GM21619 (cell line): ENCODE measurements at regions not wholly inside any gene's neighbourhood (a gene's known extent, or its start where the extent isn't known, plus 50 kb on each side); places are given as distances from the start of the nearest gene placed in this dataset.

Experiments
- ATAC-seq: cut with Tn5 transposase; IDR thresholded peaks from one replicate; pipeline ENCODE4 v1.9.1; 2021; ENCODE audit not compliant: unreplicated experiment

DNA sequence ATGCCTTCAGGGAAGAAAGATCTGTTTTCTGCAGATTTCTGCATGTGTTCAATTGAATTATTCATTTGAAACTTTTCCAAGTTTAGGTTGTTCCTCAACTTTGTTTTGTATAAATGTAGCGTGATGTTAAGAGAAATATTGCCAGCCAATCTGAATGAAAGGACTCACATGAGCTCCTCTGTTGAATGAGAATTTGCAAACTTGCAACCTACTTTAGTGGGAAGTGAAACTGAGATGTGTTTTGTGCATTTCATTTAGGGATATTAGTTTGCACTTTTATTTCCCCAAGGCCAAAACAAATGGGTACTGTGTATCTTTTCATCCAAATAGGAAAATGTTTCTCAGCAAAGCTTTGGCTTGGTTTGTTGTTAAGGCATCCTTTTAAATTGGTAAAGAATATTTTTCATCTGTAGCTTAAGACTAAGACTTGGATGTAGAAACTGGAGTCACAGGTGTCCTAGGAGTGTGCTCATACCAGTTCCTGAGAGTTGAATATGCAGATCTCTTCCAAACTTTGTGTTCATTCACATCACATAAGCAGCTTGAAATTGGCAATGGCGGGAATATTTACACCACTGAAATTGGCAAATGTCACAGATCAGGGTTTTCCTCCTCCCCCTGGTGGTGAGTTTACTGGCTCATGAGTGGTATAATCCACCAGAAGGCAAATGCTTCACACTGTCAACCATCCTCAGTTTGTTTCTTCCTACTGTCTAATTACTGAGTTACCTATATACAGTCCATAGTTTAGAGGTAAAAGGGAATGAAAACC, 193.6 kb upstream of the BANK1 start:
- no peak for ATAC-seq

DNA sequence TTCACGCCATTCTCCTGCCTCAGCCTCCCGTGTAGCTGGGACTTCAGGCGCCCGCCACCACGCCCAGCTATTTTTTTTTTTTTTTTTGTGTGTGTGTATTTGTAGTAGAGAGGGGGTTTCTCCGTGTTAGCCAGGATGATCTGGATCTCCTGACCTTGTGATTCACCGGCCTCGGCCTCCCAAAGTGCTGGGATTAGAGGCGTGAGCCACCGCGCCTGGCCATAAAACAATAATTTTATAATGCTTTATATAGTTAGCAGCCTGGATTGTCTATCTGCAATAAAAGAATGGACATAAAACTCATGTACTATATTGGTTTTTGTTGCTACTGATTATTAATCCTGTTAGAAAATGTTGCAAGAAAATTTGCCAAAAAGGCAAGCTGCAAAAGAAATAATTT, 195.9 kb upstream of the BANK1 start:
- ATAC-seq = no peak

DNA sequence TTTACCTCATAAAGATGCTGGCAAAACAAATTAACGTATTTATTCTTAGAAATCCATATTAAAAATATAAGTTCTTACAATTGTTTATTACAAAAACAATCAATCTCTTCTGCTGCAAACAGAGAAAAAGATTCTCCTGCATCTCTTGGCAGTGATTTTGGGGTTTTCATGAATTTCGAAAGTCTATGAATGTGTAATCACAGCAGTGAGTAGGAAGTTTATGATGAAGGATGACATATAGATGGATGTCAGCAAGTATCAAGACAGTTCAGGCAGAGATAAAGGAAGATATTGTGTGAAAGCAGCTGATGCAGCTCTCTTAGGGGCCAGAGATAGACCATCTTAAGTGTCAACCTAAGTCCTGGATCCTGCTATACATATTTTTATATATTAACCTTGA, 196.9 kb upstream of the BANK1 start:
- ATAC-seq = no peak

DNA sequence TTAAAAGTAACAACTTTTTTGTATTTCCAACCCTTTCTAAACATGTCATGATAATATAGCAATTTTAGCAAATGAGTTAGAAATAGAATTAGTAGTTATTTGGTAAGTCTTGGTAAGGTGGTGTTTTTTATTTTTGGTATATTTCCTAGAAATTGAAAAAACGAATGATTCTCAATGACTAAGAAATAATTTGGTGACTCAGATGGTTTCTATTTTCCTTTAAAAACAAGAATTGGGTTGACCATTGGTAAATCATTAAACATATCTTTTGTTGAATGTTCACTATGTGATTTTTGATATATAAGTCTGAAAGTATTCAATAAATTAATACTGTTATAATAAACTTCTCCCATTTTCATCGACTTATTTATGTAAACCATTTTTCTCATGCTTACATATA, 206.2 kb upstream of the BANK1 start:
- ATAC-seq = no peak

DNA sequence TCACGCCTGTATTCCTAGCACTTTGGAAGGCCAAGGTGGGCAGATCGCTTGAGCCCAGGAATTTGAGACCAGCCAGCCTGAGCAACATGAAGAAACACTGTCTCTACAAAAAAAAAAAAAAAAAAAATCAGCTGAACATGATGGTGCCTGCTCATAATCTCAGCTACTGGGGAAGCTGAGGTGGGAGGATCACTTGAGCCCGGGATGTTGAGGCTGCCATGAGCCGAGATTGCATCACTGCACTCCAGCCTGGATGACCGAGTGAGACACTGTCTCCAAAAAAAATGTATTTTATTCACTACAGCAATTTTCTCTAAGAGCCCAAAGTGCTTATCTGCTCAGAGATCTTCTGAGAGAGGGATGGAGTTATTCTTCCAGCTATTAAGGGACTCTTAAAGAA, 215.8 kb upstream of the PPP3CA start:
- ATAC-seq = no peak

DNA sequence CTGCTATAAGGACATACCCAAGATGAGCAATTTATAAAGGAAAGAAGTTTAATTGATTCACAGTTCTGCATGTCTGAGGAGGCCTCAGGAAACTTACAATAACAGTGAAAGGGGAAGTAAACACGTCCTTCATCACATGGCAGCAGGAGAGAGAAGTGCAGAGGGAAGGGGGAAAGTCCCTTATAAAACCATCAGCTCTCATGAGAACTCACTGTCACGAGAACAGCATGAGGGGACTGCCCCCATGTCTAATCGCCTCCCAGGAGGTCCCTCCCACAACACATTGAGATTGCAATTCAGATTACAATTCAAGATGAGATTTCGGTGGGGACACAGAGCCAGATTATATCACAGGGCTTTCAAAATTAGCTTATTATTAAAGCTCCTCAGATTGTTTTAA, 209.5 kb upstream of the PPP3CA start:
- ATAC-seq = no peak

DNA sequence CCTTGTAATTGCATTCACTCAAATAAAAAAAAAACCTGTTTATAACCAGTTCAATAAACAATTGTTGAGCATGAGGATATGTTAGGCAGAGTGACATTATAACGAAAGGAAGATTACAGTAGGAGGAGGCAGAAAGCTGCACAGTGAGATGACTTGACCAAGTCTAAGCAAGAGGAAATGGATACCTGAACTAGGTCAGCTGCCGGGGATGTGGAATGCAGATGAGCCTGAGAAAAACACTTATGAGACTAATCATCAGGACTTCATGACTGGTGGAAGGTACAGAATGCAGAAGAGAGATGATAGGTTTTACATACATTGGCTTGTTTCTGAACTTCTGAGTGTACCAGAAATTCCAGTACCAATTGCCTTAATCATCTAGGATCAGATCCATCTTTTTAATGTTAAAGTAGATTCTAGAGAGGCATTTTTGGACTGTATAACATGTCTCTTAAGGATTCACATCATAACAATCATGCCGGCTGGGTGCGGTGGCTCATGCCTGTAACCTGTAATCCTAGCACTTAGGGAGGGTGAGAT, 208.1 kb upstream of the PPP3CA start:
- no peak for ATAC-seq

DNA sequence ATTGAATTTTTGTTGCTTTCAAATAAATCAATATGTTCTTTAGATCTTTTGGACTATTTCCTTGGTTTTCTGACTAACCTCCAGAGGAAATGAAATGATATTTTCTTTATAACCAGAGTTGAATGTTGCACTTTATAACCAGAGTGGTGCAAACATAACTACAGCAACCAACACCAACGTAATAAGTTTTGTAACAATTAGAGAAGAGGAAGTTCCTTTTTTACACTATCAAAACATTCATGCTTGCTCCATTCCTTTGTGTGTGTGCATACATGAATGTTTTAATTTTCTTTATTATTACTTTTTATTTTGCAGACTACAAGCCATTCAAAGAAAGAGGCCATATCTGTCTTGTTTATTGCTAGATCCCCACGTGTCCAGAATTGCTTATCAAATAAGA, 193.0 kb upstream of the PPP3CA start:
- no peak for ATAC-seq

DNA sequence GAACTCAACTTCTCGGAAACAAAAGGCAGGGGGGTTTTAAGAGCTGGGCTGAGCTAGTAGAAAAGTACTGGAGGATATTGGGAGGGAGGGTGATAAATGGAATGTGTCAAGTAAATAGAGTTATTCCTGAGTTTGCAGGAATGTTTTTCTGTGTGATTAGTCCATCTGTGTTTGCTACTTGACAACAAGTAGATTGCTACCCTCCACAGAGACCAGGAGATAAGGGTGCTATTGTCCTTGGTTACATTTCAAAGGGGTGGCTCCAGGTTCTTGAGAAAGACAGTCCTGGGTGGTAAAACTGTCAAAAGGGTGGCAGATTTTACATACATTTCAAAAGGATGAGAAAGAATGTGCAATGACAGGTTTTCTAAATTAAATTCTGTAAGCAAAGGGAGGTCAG, 181.2 kb upstream of the PPP3CA start:
- no peak for ATAC-seq

DNA sequence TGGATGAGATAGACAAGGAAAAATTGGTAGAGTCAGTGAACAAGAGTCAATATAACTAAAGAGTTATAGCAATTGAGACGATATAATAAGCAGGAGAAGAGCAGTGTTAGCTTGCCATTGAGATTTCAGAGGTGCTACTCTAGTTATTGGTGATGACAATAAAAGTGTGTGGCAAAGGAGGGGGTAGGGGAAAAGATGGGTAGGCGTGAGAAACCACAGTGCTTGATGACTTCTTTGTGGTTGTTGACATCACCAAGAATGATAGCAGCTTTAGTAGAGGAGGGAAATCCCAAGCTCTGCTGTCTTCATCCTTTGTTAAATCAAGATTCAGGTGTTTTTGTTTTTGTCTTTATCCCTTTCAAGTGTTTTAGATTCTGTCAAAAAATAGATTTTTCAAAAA, 179.9 kb upstream of the PPP3CA start:
- peak; percentile 94 for ATAC-seq

DNA sequence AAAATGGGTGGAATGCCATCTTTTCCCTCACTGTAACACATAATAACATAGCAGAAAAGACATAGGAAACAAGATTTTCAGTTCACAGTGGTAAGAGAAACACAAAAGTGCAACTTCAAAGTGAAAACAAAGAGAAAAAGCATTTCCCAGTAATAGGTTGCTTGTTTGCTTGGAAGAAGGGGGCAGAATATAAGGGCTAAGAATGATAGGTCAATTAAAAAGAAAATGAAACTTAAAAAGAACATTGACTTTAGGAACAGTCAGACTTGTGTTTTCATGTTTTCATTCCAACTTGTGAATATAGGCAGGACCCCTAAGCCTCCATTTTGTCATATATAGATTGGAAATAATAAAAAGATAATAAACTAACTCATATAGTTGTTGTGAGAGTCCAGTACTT, 168.2 kb upstream of the PPP3CA start:
- ATAC-seq = no peak

DNA sequence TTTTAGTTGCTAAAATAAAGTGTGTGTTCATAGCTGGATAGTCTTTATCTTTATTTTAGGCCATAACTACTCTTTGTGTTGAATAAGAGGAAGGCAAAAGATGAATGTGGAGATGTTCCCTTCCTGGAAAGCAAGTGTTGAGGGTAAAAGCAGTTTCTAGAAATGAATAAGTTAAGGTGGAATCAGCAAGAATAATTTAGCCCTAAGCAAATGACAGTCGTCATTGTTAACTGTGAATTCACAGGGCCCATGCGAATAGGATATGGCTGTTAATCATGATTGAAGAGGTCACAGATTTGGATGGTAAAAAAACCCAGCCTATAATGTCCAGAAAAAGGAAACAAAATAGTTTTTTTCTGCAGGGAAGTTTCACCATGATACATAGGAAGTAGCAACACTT, 167.8 kb upstream of the PPP3CA start:
- ATAC-seq = no peak

DNA sequence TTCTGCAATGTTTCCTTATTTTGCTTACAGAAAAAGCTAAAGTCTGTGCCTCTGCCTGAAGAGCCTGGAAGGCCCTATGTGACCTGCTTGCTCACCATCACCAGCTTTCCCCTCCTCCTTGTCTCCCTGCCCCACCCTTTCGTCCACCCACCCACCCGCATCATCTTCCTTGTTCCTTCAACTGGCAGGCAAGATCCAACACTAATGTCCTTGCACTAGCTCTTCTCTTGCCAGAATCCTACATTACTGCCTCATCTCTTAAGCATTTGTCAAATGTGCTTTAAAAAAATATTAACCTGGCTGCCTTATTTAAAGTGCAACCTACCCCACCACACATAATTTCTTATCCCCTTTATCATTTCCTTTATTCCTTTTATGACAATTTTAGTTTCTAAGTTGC, 165.1 kb upstream of the PPP3CA start:
- no peak for ATAC-seq

DNA sequence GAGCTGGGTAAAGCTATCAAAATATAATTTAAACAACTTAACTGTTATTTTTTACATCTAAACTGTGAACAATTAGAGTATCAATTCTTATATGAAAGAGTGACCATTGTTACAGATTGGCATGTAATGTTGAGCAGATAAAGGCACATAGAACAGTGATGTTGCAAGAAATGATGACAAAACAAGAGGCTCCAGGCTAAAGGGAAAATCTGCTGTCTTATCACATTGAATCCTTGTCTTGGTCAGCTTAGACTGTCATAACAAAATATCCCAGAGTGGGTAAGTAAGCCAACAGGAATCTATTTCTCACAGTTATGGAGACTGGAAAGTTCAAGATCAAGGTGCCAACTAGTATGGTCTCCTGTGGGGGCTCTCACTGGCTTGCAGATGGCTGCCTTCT, 154.1 kb upstream of the PPP3CA start:
- no peak for ATAC-seq

DNA sequence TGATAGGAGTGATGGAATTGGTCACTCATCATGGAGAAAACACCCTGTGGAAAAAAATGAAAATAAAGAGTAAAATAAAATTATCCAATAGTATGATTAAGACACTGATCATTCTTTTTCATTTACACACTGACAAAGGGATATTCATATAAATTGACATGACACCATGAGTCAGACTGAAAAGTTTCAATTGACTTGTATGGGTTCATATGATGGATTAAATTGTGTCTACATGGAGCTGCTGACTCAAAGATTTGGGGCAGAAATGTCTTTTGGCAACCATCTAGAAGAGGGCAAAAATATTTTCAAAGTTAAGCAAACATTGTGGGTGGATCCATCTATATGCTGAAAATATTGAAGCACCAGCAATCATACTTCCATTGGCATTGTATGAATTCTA, 153.4 kb upstream of the PPP3CA start:
- ATAC-seq = no peak

DNA sequence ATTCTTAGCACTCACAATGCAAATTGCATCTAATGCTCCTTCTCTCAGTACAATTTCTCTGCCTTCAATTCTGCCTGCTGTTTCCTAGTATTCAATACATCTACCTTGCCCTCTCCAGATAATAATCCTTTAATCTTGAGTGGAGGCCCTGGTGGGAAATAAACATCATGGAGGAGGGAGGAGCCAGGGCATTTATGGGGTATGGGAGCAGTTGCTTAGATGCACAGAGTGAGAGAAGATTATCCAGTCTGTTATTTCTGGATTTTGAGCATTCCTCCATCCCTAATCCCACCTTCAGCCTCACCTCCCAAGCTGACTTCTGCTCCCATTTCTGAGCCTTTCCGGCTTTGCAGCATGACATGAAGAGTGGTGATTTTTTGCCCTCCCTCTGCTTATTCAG, 127.9 kb upstream of the PPP3CA start:
- no peak for ATAC-seq

DNA sequence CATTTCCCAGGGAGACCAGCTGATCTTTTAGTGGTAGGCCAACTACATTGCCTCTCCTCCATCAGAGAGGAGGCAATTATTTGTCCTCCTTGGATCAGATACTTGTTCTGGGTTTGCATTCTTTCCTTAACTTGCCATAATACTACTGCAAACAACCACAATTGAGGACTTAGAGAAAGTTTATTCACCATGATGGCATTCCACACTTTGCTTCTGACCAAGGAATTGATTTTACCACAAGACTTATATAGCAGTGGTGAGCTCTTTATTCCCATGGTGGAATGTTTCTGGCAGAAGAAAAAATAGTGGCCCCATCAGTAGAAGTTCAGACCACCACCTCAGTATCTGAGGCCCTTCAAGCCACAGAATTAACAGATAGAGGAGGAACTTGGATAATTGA, 123.9 kb upstream of the PPP3CA start:
- ATAC-seq = no peak

DNA sequence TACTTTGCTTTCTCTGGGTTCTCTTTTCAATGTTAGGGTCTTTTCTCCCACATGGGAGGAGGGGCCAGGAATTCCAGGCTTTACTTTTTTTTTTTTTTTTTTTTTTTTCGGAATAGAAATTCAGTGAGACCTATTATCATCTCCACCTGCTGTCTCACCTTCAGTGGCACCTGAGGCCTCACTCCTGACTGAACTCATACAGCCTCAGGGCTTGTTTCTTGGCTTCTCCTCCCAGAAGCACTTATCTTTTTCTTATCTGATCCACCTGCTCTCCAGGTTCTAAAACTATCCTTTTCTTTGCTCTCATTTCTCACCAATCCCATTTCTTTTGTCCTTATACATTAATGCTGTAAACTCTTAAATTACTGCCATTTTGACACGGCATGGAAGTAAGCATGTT, 117.3 kb upstream of the PPP3CA start:
- no peak for ATAC-seq

DNA sequence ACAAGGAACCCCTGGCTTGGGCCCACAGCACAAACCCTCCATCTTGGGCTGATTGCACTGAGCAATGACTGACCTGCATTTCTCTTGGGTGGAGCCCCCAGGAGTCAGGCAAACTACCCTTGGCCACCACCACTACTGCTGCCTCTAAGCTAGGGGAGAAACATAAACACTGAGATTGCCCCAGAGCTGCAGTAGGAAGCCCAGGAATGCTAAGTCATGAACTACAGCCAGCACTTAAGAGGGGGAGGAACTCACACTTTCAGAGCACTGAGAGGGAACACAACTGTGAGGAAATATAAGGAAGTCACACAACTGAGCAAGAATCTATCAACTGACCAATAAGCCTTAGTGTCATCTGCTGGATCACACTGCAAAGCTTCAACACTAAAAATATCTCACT, 111.6 kb upstream of the PPP3CA start:
- ATAC-seq = no peak

DNA sequence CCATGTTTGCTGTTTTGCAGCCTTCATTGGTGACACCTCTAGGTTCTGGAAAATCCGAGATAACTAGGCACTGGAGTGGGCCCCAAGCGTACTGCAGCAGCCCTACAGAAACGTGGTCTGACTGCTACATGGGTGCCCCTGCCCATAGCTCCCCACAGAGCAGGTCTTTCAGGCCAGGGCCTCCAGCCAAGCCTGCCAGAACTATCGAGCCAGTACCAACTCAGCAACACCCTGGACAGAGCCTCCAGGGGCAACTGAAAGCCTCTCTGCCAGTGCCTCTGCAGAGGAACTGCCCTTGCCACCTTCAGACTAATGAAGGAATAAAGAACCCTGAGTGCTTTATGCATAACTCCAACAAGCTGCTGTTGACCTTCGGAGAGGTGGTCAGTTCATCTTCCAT, 111.1 kb upstream of the PPP3CA start:
- no peak for ATAC-seq

DNA sequence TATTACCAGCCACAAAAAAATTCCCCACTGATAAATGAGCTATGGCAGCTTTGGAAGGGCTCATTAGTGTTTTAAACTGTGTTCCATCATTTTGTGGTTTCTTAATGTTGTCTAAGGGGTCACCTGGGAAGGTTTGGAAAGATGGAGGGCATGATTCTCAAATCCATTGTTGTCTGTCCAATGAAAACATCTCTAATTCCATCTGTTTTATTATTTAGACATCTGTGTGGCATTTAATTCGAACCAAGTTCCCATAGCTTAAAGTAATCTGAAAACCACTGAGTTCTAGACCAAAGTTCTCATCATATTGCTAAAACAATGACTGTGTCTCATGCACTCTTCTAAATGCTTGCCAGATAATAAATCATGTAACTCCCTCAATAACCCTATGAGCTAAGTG, 103.8 kb upstream of the PPP3CA start:
- ATAC-seq = no peak

DNA sequence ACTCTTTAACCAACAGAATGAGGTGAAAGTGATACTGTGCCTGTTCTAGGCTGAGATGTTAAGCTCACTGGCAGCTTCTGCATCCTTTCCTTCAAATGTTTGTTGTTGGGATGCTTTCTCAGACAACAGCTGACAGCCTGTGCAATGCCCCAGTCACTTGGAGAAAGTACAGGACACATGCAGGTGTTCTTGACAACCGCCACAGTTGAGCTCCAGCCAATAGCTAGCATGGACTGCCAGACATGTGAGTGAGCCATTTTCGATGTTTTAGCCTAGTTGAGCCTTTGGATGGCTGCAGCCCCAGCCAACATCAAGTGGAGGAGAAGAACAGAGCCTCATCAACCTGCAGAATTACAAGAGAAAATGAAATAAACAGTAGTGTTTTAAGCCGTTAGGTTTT, 94.1 kb upstream of the PPP3CA start:
- no peak for ATAC-seq

DNA sequence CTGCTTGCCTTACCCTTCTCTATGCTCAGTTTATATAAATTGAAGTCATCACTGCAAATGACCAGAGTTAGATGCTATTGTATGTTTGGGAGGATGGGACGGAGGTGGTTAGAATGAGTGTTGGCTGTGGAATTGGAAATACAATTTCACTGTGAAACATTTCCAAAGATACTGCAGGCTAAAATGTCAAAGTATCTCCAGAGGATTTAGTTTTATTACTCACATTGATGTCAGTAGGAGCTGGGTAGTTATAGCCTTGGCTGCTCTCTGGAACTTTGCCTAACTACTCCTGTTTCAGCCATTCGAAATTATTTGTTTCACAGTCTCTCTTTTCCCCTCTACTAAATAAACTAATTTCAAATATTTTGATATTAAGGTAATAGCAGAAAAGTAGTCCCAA, 92.6 kb upstream of the PPP3CA start:
- ATAC-seq = no peak
